Bronchial epithelial cell (primary cell): ENCODE measurements at regions not wholly inside any gene's neighbourhood (a gene's known extent, or its start where the extent isn't known, plus 50 kb on each side); places are given as distances from the start of the nearest gene placed in this dataset.
A peak's percentile ranks its signal among the peaks of the same experiment; 100 is the strongest.

Experiments
- DNase-seq: peaks from one replicate; pipeline ENCODE4 v3.0.0-alpha.2; 2010; ENCODE audit warnings: low read depth
- FAIRE-seq: peaks from 2 replicates; lab custom pipeline; 2011; peaks lifted over from hg19 to GRCh38; lab: Jason Lieb, UNC
- H3K27me3 ChIP-seq: 2 replicates; pipeline ENCODE4 v1.5.1; 2011; ENCODE audit warnings: low read length; ENCODE audit not compliant: control insufficient read depth, insufficient read depth
- H3K36me3 ChIP-seq: 2 replicates; pipeline ENCODE4 v1.5.1; 2011; ENCODE audit warnings: low read length; ENCODE audit not compliant: control insufficient read depth, insufficient read depth
- H3K4me3 ChIP-seq: 2 replicates; pipeline ENCODE4 v1.5.1; 2011; ENCODE audit warnings: mild to moderate bottlenecking, low read depth, low read length, control low read depth
- TF ChIP-seq, protein P1 (sequence below): IDR thresholded peaks from 2 replicates; pipeline ENCODE4 v1.5.1; 2011; ENCODE audit warnings: mild to moderate bottlenecking, moderate library complexity, low read length, control low read depth, inconsistent platforms; ENCODE audit not compliant: insufficient read depth, severe bottlenecking

DNA sequence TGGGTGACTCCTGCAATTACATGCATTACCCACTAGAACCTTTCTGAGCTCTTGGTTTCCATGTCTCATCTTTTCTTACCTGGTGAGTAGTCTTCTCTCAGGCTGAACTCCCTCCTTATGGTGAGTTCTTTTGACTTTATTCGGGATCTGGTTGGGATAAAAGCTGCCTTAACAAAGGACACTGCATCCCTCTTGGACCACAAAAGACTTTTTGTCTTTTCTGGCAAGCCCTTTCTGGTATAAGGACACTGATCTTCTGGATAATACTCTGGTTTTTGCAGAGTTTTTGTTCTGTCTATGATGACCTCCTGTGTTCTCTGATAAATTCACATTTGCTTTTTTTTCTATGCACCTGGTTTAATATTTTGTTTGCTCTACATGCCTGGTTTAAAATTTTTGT, 66.7 kb downstream of the SLITRK1 start:
- TF ChIP-seq, protein P1, sequence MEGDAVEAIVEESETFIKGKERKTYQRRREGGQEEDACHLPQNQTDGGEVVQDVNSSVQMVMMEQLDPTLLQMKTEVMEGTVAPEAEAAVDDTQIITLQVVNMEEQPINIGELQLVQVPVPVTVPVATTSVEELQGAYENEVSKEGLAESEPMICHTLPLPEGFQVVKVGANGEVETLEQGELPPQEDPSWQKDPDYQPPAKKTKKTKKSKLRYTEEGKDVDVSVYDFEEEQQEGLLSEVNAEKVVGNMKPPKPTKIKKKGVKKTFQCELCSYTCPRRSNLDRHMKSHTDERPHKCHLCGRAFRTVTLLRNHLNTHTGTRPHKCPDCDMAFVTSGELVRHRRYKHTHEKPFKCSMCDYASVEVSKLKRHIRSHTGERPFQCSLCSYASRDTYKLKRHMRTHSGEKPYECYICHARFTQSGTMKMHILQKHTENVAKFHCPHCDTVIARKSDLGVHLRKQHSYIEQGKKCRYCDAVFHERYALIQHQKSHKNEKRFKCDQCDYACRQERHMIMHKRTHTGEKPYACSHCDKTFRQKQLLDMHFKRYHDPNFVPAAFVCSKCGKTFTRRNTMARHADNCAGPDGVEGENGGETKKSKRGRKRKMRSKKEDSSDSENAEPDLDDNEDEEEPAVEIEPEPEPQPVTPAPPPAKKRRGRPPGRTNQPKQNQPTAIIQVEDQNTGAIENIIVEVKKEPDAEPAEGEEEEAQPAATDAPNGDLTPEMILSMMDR: no peak
- DNase-seq (no peak), FAIRE-seq (no peak)
- Histone ChIP-seq H3K27me3 (no peaks in the 10 kb centered on the region), H3K36me3 (no peaks in the 10 kb centered on the region), H3K4me3 (no peak overlapping the region)

DNA sequence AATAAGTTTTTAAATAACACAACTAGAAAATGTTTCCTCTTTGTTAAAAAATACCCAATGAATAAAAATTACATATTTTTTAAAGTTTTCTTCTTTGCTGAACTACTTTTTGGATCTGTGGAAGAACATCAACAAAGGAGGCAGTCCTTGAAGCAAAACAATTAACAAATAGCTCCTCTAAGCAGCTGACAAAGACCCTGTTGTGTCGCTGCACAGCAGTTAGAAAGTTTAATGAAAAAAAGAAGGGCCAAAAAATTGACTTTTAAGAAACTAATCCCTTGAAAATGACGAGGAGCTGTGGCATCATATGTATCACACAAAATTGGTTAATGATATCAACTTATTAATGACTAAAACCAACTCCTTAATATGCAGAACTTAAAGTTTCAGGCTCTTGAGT, 72.1 kb downstream of the SLITRK1 start:
- Histone ChIP-seq H3K27me3 (no peaks in the 10 kb centered on the region), H3K36me3 (no peaks in the 10 kb centered on the region), H3K4me3 (no peak overlapping the region)
- DNase-seq (no peak), FAIRE-seq (no peak)
- TF ChIP-seq, protein P1: no peak

DNA sequence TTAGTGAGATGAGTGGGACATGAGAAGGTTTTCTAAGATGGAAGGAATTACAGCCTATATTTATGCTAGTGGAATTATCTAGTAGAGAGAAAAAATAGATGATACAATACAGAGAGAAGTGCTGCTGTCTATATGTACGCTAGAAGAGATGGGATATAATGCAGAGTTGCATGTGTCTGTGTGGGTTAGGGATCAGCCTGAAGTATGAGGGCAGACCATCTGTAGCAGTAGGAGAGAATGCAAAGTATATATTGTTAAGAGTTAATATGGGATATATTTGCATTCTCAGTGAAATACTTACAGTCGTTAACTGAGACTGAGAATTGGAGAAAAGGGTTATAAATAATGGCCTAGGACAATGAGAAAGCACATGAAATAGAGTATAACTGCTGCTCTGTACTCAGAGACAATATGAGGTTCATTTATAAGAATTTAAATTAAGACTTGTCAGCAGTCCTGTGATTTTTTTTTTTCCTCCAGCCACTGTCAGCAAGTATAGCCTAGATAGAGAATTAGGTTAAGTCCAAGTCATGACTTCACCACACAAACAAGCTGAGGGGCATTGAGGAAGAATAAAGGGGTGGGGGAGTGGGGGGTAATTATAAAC, 77.8 kb downstream of the SLITRK1 start:
- Histone ChIP-seq H3K36me3 (no peaks in the 10 kb centered on the region), H3K27me3 (no peaks in the 10 kb centered on the region), H3K4me3 (no peak overlapping the region)
- no peak for DNase-seq
- FAIRE-seq: no peak
- TF ChIP-seq, protein P1: no peak

DNA sequence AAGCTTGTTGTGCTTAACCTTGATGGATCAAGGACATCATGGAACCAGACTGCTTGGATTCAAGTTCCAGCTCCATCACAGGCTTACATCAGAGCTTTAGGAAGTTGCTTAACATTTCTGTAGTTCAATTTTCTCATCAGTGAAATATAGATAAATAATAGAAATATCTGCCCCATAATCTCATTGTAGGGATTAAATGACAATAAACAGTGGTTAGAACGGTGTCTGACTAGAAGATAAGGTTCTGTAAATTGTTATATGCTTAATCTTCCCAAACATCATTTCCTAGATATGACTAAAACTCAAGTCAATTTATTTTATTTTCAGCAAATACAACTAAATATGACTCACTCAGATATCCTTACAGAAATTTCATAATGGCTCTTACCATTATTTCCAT, 83.5 kb downstream of the SLITRK1 start:
- no peak overlapping the region for H3K4me3 ChIP-seq
- no peaks in the 10 kb centered on the region for H3K36me3 ChIP-seq
- H3K27me3 ChIP-seq: no peaks in the 10 kb centered on the region
- DNase-seq (peak; percentile 27), FAIRE-seq (no peak)
- TF ChIP-seq, protein P1: no peak

DNA sequence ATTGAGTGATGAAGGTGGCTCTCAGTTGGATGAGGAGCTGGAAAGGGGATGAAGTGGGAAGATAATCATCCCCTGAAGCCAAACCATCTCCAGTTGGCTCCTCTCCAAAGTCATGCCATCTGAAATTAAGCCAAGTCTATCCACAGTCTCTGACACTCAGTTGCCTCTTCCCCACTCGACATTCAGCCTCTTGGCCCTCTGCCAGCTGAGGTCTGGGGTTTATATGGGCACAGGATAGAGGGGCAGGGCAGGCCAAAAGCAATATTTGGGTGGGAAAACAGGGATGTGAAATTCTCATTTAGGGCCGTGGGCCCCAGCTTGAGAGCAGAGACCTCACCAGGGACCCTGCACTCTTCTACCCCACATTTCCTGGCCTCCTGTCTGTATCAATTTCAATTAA, 85.9 kb downstream of the SLITRK1 start:
- H3K4me3 ChIP-seq: no peak overlapping the region
- no peaks in the 10 kb centered on the region for H3K27me3 ChIP-seq
- DNase-seq: no peak
- TF ChIP-seq, protein P1: no peak
- no peak for FAIRE-seq
- H3K36me3 ChIP-seq: no peaks in the 10 kb centered on the region

DNA sequence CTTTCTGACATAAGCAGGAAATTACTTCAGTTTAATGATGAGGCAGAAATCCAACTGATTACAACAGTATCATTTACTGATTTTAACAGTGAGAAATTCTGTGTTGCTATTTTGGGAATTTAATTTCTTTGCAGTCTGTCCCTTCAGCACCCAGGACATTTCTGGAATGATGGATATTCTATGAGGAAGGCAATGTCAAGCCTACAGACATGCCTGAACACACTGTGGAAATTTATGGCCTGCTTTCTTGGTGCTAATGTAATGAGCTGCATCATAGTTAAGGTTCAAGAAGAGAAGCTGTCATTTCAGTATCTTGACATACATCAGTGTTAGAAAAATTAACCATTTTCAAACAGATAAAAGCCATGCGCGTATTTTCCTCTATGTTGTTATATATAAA, 87.7 kb downstream of the SLITRK1 start:
- Histone ChIP-seq H3K36me3 (no peaks in the 10 kb centered on the region), H3K27me3 (no peaks in the 10 kb centered on the region), H3K4me3 (no peak overlapping the region)
- DNase-seq: no peak
- no peak for FAIRE-seq
- TF ChIP-seq, protein P1: no peak
